ENCODE measurements at regions not wholly inside any gene's neighbourhood (a gene's known extent, or its start where the extent isn't known, plus 50 kb on each side); places are given as distances from the start of the nearest gene placed in this dataset.

GRCh38 chr2:48178611-48179010, 135.9 kb upstream of the FOXN2 start:
- TF ChIP-seq STAT6 (CRISPR knock-in tag; IDR thresholded peaks at IDR 0.05; ENCODE audit: borderline replicate concordance) (no peak), HDAC6 (IDR thresholded peaks at IDR 0.05; ENCODE audit: low read depth, low read length) (no peak), SALL2 (CRISPR knock-in tag; IDR thresholded peaks at IDR 0.05) (no peak), CREB3 (CRISPR knock-in tag; IDR thresholded peaks at IDR 0.05) (no peak), HNF1A (IDR thresholded peaks at IDR 0.05; ENCODE audit: low read depth) (no peak), HNF1A (CRISPR knock-in tag; IDR thresholded peaks at IDR 0.05; ENCODE audit: borderline replicate concordance) (no peak)
